B cell (primary cell): ENCODE measurements at regions not wholly inside any gene's neighbourhood (a gene's known extent, or its start where the extent isn't known, plus 50 kb on each side); places are given as distances from the start of the nearest gene placed in this dataset.

ENCODE experiments used
- ATAC-seq: fragments of 200-7000 bp; cut with Tn5 transposase; one replicate; pipeline ENCODE4 v1.10.0; 2021; ENCODE audit warnings: low read depth, mild to moderate bottlenecking, moderate number of reproducible peaks, moderate library complexity
- CTCF ChIA-PET: fragments of 350-600 bp; sonication (Branson Sonifier 250); formaldehyde crosslinking; loops from one replicate; lab custom pipeline; 2021; ENCODE audit warnings: antibody characterized with exemption, inconsistent platforms; lab: Charles Lee
- POLR2A ChIA-PET: fragments of 350-600 bp; sonication (Branson Sonifier 250); formaldehyde crosslinking; loops from one replicate; lab custom pipeline; 2021; ENCODE audit warnings: antibody characterized with exemption; lab: Charles Lee
- DNase-seq: peaks from one replicate; pipeline ENCODE4 v3.0.0; 2013
- H2AFZ ChIP-seq: 2 replicates; pipeline ENCODE4 v1.6.1; 2012; ENCODE audit warnings: mild to moderate bottlenecking, low read depth, low read length; ENCODE audit not compliant: insufficient read depth, poor library complexity, severe bottlenecking
- H3K27ac ChIP-seq, 2 donors: 1 replicate in 1 of 2; 2 replicates in 1 of 2; pipeline ENCODE4 v1.5.1; 2012 to 2013; ENCODE audit warnings: low read length in 2 of 2, mild to moderate bottlenecking in 2 of 2, moderate library complexity in 1 of 2
- H3K27me3 ChIP-seq, 4 experiments: fragments of 200-600 bp in 1 of 4; sonication (generic) in 1 of 4; replicated peaks in 1 of 4; 1 replicate in 2 of 4; 2 replicates in 2 of 4; pipeline versions ENCODE4 v1.6.1 to v1.7.0; 2013 to 2016; ENCODE audit warnings: low read length in 3 of 4, mild to moderate bottlenecking in 2 of 4, mixed read lengths in 1 of 4, moderate library complexity in 1 of 4; ENCODE audit not compliant: insufficient read depth in 4 of 4, control insufficient read depth in 3 of 4; ENCODE audit errors: control extremely low read depth in 1 of 4
- H3K36me3 ChIP-seq, 2 experiments: replicated peaks in 1 of 2; 1 replicate in 1 of 2; 2 replicates in 1 of 2; pipeline versions ENCODE4 v1.6.1 to v1.7.1; 2013; ENCODE audit warnings: low read length in 1 of 2; ENCODE audit not compliant: insufficient read depth in 2 of 2, control insufficient read depth in 1 of 2; ENCODE audit errors: control extremely low read depth in 1 of 2, extremely low read depth in 1 of 2
- H3K4me1 ChIP-seq, 2 donors: fragments of 200-600 bp in 1 of 2; sonication (generic) in 1 of 2; 1 replicate in 1 of 2; 2 replicates in 1 of 2; pipeline versions ENCODE4 v1.5.1 to v1.6.1; 2013 to 2017; ENCODE audit warnings: low read length in 2 of 2; ENCODE audit not compliant: control insufficient read depth in 2 of 2, insufficient read depth in 2 of 2
- H3K4me2 ChIP-seq: replicated peaks from 2 replicates; pipeline ENCODE3; 2012; ENCODE audit warnings: mild to moderate bottlenecking, low read depth, low read length; ENCODE audit not compliant: poor library complexity, severe bottlenecking
- H3K4me3 ChIP-seq, 5 experiments: fragments of 200-600 bp in 1 of 5; sonication (generic) in 1 of 5; 1 replicate in 3 of 5; 2 replicates in 2 of 5; pipeline versions ENCODE4 v1.5.1 to v1.7.0; 2011 to 2016; ENCODE audit warnings: low read length in 4 of 5, mild to moderate bottlenecking in 4 of 5, low read depth in 2 of 5, control low read depth in 1 of 5, moderate library complexity in 1 of 5; ENCODE audit not compliant: insufficient read depth in 1 of 5; ENCODE audit errors: control extremely low read depth in 1 of 5, extremely low read depth in 1 of 5
- H3K79me2 ChIP-seq: fragments of 200-600 bp; sonication (generic); one replicate; pipeline ENCODE4 v1.6.0; 2016; ENCODE audit warnings: low read length; ENCODE audit not compliant: control insufficient read depth, insufficient read depth
- H3K9ac ChIP-seq: fragments of 200-600 bp; sonication (generic); 2 replicates; pipeline ENCODE4 v1.6.1; 2017; ENCODE audit warnings: mild to moderate bottlenecking, low read length, moderate library complexity
- H3K9me3 ChIP-seq, 3 donors: one replicate each; pipeline versions ENCODE4 v1.6.1 to v1.7.1; 2013; ENCODE audit warnings: low read length in 2 of 3; ENCODE audit not compliant: control insufficient read depth in 2 of 3, insufficient read depth in 1 of 3; ENCODE audit errors: control extremely low read depth in 1 of 3
- H4K20me1 ChIP-seq: 2 replicates; pipeline ENCODE4 v1.6.0; 2012; ENCODE audit warnings: mild to moderate bottlenecking, low read length; ENCODE audit not compliant: insufficient read depth, control insufficient read depth, poor library complexity, severe bottlenecking
- H3K27ac Mint-ChIP-seq: one replicate; pipeline ENCODE4 v1.8.0; 2021; ENCODE audit warnings: mixed read lengths
- H3K27me3 Mint-ChIP-seq: one replicate; pipeline ENCODE4 v1.8.0; 2021; ENCODE audit warnings: mixed read lengths
- H3K4me1 Mint-ChIP-seq: one replicate; pipeline ENCODE4 v1.8.0; 2021; ENCODE audit warnings: mixed read lengths
- H3K4me3 Mint-ChIP-seq: one replicate; pipeline ENCODE4 v1.8.0; 2021; ENCODE audit warnings: mixed read lengths
- H3K9me3 Mint-ChIP-seq: one replicate; pipeline ENCODE4 v1.8.0; 2022; ENCODE audit warnings: mixed read lengths; ENCODE audit not compliant: insufficient read depth
- CTCF ChIP-seq: fragments of 200-600 bp; IDR thresholded peaks from one replicate; pipeline ENCODE4 v1.8.0; 2022; ENCODE audit warnings: antibody characterized with exemption, mild to moderate bottlenecking
- EZH2 ChIP-seq: IDR thresholded peaks from 2 replicates; pipeline ENCODE4 v1.6.1; 2012; ENCODE audit warnings: borderline replicate concordance, low read depth, mild to moderate bottlenecking, moderate library complexity, low read length; ENCODE audit not compliant: insufficient read depth, poor library complexity, severe bottlenecking
- WGBS: methylation state at CpG from one replicate; pipeline ENCODE4 v1.1.5; 2013; ENCODE audit warnings: missing lambda C conversion rate; ENCODE audit not compliant: insufficient coverage; 5-methylcytosine and 5-hydroxymethylcytosine counted together
- intact Hi-C: fragments of 100-400 bp; cut with micrococcal nuclease; formaldehyde crosslinking; loops from one replicate; pipeline ENCODE4 v1.10.0; 2022

- no peak for DNase-seq
- no peak overlapping the region for H3K27ac Mint-ChIP-seq
- H3K79me2 ChIP-seq, result no peaks in the 10 kb centered on the region
- no peak overlapping the region for H3K4me3 ChIP-seq
- no peaks in the 10 kb centered on the region for H3K4me1 Mint-ChIP-seq
- H3K9me3 ChIP-seq, result no peaks in the 10 kb centered on the region
- H3K4me1 ChIP-seq, result no peaks in the 10 kb centered on the region
- H3K27me3 ChIP-seq, result no peaks in the 10 kb centered on the region
- intact Hi-C loops, result no loop called here
- H3K36me3 ChIP-seq, result no peaks in the 10 kb centered on the region
- H3K27ac ChIP-seq, result no peak overlapping the region
- TF ChIP-seq EZH2, result no peak
- no peak for TF ChIP-seq CTCF
- H4K20me1 ChIP-seq, result no peaks in the 10 kb centered on the region
- H2AFZ ChIP-seq, result no peak overlapping the region
- 86% methylated on average over 1 of the region's 1 CpG for WGBS
- H3K4me3 Mint-ChIP-seq, result no peak overlapping the region
- no peak overlapping the region for H3K9ac ChIP-seq
- peaks cover 3% of the 10 kb centered on the region for H3K9me3 Mint-ChIP-seq
- no peaks in the 10 kb centered on the region for H3K27me3 Mint-ChIP-seq
- H3K4me2 ChIP-seq, result no peak overlapping the region
- ChIA-PET POLR2A (no interaction called here), CTCF (no interaction called here)
- no peak for ATAC-seq
Measured at GRCh38 chr3:31284776-31285175, 247.9 kb upstream of the STT3B start.

GRCh38 chr3:31285833-31286486, 246.8 kb upstream of the STT3B start:
- Histone ChIP-seq H3K36me3 (no peaks in the 10 kb centered on the region), H3K9ac (no peak overlapping the region), H3K79me2 (no peaks in the 10 kb centered on the region), H4K20me1 (no peaks in the 10 kb centered on the region), H3K27me3 (no peaks in the 10 kb centered on the region), H3K4me1 (no peaks in the 10 kb centered on the region), H3K27ac (no peak overlapping the region), H3K9me3 (no peaks in the 10 kb centered on the region), H3K4me3 (no peak overlapping the region), H3K4me2 (no peak overlapping the region), H2AFZ (no peak overlapping the region)
- CTCF ChIA-PET, result interaction anchor here (0.6 kb wide), 1 partner anchor 17 kb away, joined by 3 read pairs; no protein-coding TSS in a partner anchor
- Mint-ChIP-seq H3K27me3 (no peaks in the 10 kb centered on the region), H3K4me1 (no peaks in the 10 kb centered on the region), H3K4me3 (no peak overlapping the region), H3K9me3 (peaks cover 3% of the 10 kb centered on the region), H3K27ac (no peak overlapping the region)
- TF ChIP-seq EZH2 (no peak), CTCF (no peak)
- POLR2A ChIA-PET, result no interaction called here
- DNase-seq (no peak), ATAC-seq (no peak)
- 100% methylated on average over 1 of the region's 2 CpGs for WGBS
- intact Hi-C loops, result no loop called here
